Uterus (tissue), 2 donors: ENCODE measurements at regions not wholly inside any gene's neighbourhood (a gene's known extent, or its start where the extent isn't known, plus 50 kb on each side); places are given as distances from the start of the nearest gene placed in this dataset.

Source experiments
- POLR2A ChIP-seq, 2 donors: fragments of 450-650 bp; IDR thresholded peaks; one replicate each; pipeline ENCODE4 v1.6.1; 2016; ENCODE audit warnings: antibody characterized with exemption in 2 of 2, mild to moderate bottlenecking in 1 of 2, moderate library complexity in 1 of 2
- TF ChIP-seq, protein P1 (sequence below), 4 experiments: fragments of 200-600 bp in 2 of 4; fragments of 450-650 bp in 2 of 4; sonication (generic) in 2 of 4; IDR thresholded peaks; one replicate each; pipeline ENCODE4 v1.5.1; 2016 to 2019; ENCODE audit warnings: antibody characterized with exemption in 4 of 4, mild to moderate bottlenecking in 2 of 4, moderate library complexity in 1 of 4

DNA sequence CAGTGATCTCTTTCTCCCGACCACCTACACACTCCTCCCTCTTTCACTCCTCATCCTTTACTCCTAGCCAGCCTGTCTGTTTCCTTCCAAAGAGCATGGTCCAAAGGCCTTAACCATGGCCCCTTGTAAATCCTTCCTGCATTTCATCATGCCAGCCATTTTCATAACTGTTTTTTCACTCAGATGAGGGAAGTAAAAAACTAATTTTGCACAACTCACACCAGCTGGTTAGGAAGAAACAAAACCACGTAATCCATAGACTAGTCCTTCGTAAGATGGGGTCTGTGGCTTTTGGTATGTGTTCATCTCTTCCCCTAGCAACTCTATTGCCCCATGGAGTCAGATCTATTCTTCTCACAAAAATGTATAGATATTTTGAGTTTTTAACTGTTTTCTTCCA lies 187.8 kb downstream of the SHOX2 start:
- TF ChIP-seq, protein P1, sequence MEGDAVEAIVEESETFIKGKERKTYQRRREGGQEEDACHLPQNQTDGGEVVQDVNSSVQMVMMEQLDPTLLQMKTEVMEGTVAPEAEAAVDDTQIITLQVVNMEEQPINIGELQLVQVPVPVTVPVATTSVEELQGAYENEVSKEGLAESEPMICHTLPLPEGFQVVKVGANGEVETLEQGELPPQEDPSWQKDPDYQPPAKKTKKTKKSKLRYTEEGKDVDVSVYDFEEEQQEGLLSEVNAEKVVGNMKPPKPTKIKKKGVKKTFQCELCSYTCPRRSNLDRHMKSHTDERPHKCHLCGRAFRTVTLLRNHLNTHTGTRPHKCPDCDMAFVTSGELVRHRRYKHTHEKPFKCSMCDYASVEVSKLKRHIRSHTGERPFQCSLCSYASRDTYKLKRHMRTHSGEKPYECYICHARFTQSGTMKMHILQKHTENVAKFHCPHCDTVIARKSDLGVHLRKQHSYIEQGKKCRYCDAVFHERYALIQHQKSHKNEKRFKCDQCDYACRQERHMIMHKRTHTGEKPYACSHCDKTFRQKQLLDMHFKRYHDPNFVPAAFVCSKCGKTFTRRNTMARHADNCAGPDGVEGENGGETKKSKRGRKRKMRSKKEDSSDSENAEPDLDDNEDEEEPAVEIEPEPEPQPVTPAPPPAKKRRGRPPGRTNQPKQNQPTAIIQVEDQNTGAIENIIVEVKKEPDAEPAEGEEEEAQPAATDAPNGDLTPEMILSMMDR (IDR thresholded peaks at IDR 0.05) = no peak
- no peak for TF ChIP-seq POLR2A (IDR thresholded peaks at IDR 0.05)
